ENCODE measurements at regions not wholly inside any gene's neighbourhood (a gene's known extent, or its start where the extent isn't known, plus 50 kb on each side); places are given as distances from the start of the nearest gene placed in this dataset.

GRCh38 chr2:220614064-220614463 lies 958.0 kb downstream of the EPHA4 start:
- Histone ChIP-seq H3K9me2 (ENCODE audit: insufficient read depth, low read length) (no peaks in the 10 kb centered on the region), H4K20me1 (ENCODE audit: insufficient read depth) (no peaks in the 10 kb centered on the region), H3K27me3 (ENCODE audit: insufficient read depth, low read depth, low read length) (no peaks in the 10 kb centered on the region), H3K36me3 (ENCODE audit: insufficient read depth, low read length) (no peaks in the 10 kb centered on the region), H3K4me2 (ENCODE audit: low read length) (no peak overlapping the region), H3K4me3 (ENCODE audit: low read length) (no peak overlapping the region), H3F3A (ENCODE audit: insufficient read depth, low read length, poor library complexity, severe bottlenecking) (no peaks in the 10 kb centered on the region), H2AFZ (ENCODE audit: low read depth, low read length) (no peak overlapping the region), H3K9ac (ENCODE audit: low read length) (no peak overlapping the region), H3K79me2 (replicated peaks; ENCODE audit: insufficient read depth, low read length) (no peaks in the 10 kb centered on the region), H3K9me3 (ENCODE audit: low read length) (no peaks in the 10 kb centered on the region), H3K27ac (ENCODE audit: low read length) (no peak overlapping the region)
- TF ChIP-seq CTCF (IDR thresholded peaks at IDR 0.05; ENCODE audit: poor library complexity, severe bottlenecking) (no peak), RAD21 (conservative IDR thresholded peaks at IDR 0.05) (no peak), REST (IDR thresholded peaks at IDR 0.05; ENCODE audit: borderline replicate concordance) (no peak), EZH2 (IDR thresholded peaks at IDR 0.05; ENCODE audit: borderline replicate concordance, insufficient read depth, low read length, poor library complexity, severe bottlenecking) (no peak), POLR2AphosphoS5 (IDR thresholded peaks at IDR 0.05) (no peak), MXI1 (conservative IDR thresholded peaks at IDR 0.05; ENCODE audit: poor library complexity, severe bottlenecking) (no peak), TAF1 (IDR thresholded peaks at IDR 0.05; ENCODE audit: low read depth) (no peak), EP300 (conservative IDR thresholded peaks at IDR 0.05; ENCODE audit: poor library complexity, severe bottlenecking) (no peak), SMC3 (conservative IDR thresholded peaks at IDR 0.05; ENCODE audit: poor library complexity) (no peak)

GRCh38 chr2:220619525-220620220 lies 952.4 kb downstream of the EPHA4 start:
- no peaks in the 10 kb centered on the region for H3F3A ChIP-seq (ENCODE audit: insufficient read depth, low read length, poor library complexity, severe bottlenecking)
- H3K4me2 ChIP-seq (ENCODE audit: low read length): no peak overlapping the region
- no peaks in the 10 kb centered on the region for H3K9me2 ChIP-seq (ENCODE audit: insufficient read depth, low read length)
- no peaks in the 10 kb centered on the region for H3K79me2 ChIP-seq (replicated peaks; ENCODE audit: insufficient read depth, low read length)
- no peaks in the 10 kb centered on the region for H3K9me3 ChIP-seq (ENCODE audit: low read length)
- no peak overlapping the region for H3K4me3 ChIP-seq (ENCODE audit: low read length)
- H2AFZ ChIP-seq (ENCODE audit: low read depth, low read length): no peak overlapping the region
- no peak overlapping the region for H3K9ac ChIP-seq (ENCODE audit: low read length)
- H4K20me1 ChIP-seq (ENCODE audit: insufficient read depth): no peaks in the 10 kb centered on the region
- no peaks in the 10 kb centered on the region for H3K36me3 ChIP-seq (ENCODE audit: insufficient read depth, low read length)
- TF ChIP-seq SMC3 (conservative IDR thresholded peaks at IDR 0.05; ENCODE audit: poor library complexity) (no peak), POLR2AphosphoS5 (IDR thresholded peaks at IDR 0.05) (no peak), RAD21 (conservative IDR thresholded peaks at IDR 0.05) (no peak), EP300 (conservative IDR thresholded peaks at IDR 0.05; ENCODE audit: poor library complexity, severe bottlenecking) (no peak), TAF1 (IDR thresholded peaks at IDR 0.05; ENCODE audit: low read depth) (no peak), EZH2 (IDR thresholded peaks at IDR 0.05; ENCODE audit: borderline replicate concordance, insufficient read depth, low read length, poor library complexity, severe bottlenecking) (no peak), CTCF (IDR thresholded peaks at IDR 0.05; ENCODE audit: poor library complexity, severe bottlenecking) (no peak), MXI1 (conservative IDR thresholded peaks at IDR 0.05; ENCODE audit: poor library complexity, severe bottlenecking) (no peak), REST (IDR thresholded peaks at IDR 0.05; ENCODE audit: borderline replicate concordance) (no peak)
- no peak overlapping the region for H3K27ac ChIP-seq (ENCODE audit: low read length)
- H3K27me3 ChIP-seq (ENCODE audit: insufficient read depth, low read depth, low read length): no peaks in the 10 kb centered on the region
